K562 (cell line): ENCODE measurements at regions not wholly inside any gene's neighbourhood (a gene's known extent, or its start where the extent isn't known, plus 50 kb on each side); places are given as distances from the start of the nearest gene placed in this dataset.

Experiments
- CEBPG ChIP-seq, 3 experiments: fragments of 200-800 bp in 1 of 3; sonication (Bioruptor generic) in 1 of 3; sonication (generic) in 1 of 3; formaldehyde crosslinking in 1 of 3; IDR thresholded peaks in 2 of 3; conservative IDR thresholded peaks in 1 of 3; 2 replicates each; pipeline versions ENCODE4 v1.6.1 to v1.8.0; 2016 to 2022; ENCODE audit warnings: missing compliant biosample characterization in 2 of 3, missing genetic modification characterization in 2 of 3, mild to moderate bottlenecking in 1 of 3, missing genetic modification reagents in 1 of 3
- RBM25 ChIP-seq: fragments of 200-400 bp; formaldehyde crosslinking; IDR thresholded peaks from 2 replicates; pipeline ENCODE4 v1.6.1; 2018; ENCODE audit warnings: low read length, low read depth, moderate library complexity; ENCODE audit not compliant: severe bottlenecking
- TF ChIP-seq, protein P1 (sequence below), 2 experiments: fragments of 450-650 bp in 1 of 2; sonication (generic) in 1 of 2; formaldehyde crosslinking in 1 of 2; IDR thresholded peaks; 2 replicates each; pipeline versions ENCODE4 v1.7.1 to v1.9.0; 2016 to 2022; ENCODE audit warnings: inconsistent platforms in 1 of 2, mild to moderate bottlenecking in 1 of 2, missing genetic modification reagents in 1 of 2

GRCh38 chr5:12323637-12324229 is 419.5 kb upstream of the CTNND2 start (continued):
- TF ChIP-seq, protein P1, sequence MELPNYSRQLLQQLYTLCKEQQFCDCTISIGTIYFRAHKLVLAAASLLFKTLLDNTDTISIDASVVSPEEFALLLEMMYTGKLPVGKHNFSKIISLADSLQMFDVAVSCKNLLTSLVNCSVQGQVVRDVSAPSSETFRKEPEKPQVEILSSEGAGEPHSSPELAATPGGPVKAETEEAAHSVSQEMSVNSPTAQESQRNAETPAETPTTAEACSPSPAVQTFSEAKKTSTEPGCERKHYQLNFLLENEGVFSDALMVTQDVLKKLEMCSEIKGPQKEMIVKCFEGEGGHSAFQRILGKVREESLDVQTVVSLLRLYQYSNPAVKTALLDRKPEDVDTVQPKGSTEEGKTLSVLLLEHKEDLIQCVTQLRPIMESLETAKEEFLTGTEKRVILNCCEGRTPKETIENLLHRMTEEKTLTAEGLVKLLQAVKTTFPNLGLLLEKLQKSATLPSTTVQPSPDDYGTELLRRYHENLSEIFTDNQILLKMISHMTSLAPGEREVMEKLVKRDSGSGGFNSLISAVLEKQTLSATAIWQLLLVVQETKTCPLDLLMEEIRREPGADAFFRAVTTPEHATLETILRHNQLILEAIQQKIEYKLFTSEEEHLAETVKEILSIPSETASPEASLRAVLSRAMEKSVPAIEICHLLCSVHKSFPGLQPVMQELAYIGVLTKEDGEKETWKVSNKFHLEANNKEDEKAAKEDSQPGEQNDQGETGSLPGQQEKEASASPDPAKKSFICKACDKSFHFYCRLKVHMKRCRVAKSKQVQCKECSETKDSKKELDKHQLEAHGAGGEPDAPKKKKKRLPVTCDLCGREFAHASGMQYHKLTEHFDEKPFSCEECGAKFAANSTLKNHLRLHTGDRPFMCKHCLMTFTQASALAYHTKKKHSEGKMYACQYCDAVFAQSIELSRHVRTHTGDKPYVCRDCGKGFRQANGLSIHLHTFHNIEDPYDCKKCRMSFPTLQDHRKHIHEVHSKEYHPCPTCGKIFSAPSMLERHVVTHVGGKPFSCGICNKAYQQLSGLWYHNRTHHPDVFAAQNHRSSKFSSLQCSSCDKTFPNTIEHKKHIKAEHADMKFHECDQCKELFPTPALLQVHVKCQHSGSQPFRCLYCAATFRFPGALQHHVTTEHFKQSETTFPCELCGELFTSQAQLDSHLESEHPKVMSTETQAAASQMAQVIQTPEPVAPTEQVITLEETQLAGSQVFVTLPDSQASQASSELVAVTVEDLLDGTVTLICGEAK (IDR thresholded peaks at IDR 0.05), result no peak
- TF ChIP-seq, protein P1 (CRISPR knock-in tag; IDR thresholded peaks at IDR 0.05), result no peak
- TF ChIP-seq RBM25 (no peak), CEBPG (CRISPR knock-in tag; IDR thresholded peaks at IDR 0.05) (no peak), CEBPG (tag; conservative IDR thresholded peaks at IDR 0.05 in 1 of 2, IDR thresholded peaks at IDR 0.05 in 1 of 2) (no peak)
- TF ChIP-seq, all 486 proteins: peak for 0
